ENCODE measurements at regions not wholly inside any gene's neighbourhood (a gene's known extent, or its start where the extent isn't known, plus 50 kb on each side); places are given as distances from the start of the nearest gene placed in this dataset.
A peak's percentile ranks its signal among the peaks of the same experiment; 100 is the strongest.

DNA sequence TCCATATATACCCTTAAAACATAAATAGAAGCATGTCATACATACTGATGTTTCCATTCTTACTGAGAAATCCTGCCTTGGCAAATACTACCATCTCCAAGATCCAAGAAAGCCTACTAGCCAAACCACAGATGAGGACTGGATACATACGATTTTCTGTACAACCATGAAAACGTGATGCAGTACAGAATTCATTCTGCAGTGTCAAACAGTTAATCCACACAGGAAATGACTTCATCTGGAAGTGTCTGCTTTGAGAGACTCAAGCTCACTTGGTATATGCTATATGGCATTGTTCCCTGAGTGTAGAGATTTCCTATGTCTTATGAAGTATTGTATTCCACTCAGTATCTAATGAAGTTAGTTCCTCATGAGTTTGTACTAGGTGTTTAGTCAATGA is 94.3 kb downstream of the CT47B1 start:
- DNase-seq (no peak), ATAC-seq (no peak)
- intact Hi-C loops (cut with DNase I), result no loop called here
- Histone ChIP-seq H3K9me3 (no peaks in the 10 kb centered on the region), H3K27ac (no peak overlapping the region), H3K4me1 (no peaks in the 10 kb centered on the region), H3K4me3 (no peak overlapping the region), H3K27me3 (no peaks in the 10 kb centered on the region), H3K36me3 (no peaks in the 10 kb centered on the region)
- TF ChIP-seq, protein P1, sequence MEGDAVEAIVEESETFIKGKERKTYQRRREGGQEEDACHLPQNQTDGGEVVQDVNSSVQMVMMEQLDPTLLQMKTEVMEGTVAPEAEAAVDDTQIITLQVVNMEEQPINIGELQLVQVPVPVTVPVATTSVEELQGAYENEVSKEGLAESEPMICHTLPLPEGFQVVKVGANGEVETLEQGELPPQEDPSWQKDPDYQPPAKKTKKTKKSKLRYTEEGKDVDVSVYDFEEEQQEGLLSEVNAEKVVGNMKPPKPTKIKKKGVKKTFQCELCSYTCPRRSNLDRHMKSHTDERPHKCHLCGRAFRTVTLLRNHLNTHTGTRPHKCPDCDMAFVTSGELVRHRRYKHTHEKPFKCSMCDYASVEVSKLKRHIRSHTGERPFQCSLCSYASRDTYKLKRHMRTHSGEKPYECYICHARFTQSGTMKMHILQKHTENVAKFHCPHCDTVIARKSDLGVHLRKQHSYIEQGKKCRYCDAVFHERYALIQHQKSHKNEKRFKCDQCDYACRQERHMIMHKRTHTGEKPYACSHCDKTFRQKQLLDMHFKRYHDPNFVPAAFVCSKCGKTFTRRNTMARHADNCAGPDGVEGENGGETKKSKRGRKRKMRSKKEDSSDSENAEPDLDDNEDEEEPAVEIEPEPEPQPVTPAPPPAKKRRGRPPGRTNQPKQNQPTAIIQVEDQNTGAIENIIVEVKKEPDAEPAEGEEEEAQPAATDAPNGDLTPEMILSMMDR (IDR thresholded peaks at IDR 0.05), result no peak

DNA sequence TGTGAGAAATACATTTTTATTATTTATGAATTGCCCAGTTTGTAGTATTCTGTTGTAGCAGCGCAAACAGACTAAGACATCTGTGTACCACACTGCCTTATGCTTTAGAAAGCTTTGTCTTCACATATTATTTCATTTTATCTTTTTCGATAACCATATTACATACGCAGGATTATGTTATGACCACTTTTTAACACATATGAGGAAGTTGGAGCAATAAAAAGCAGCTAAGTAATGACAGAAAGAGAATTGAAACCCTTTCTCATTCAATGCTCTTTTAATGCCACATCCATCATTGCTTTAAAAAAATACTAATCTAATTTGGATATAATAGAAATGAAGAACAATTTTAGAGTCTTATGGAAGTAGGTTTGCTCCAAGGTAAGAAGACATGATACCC is 99.7 kb downstream of the CT47B1 start:
- Histone ChIP-seq H3K36me3 (no peaks in the 10 kb centered on the region), H3K27ac (no peak overlapping the region), H3K9me3 (no peaks in the 10 kb centered on the region), H3K4me3 (no peak overlapping the region), H3K4me1 (no peaks in the 10 kb centered on the region), H3K27me3 (no peaks in the 10 kb centered on the region)
- ATAC-seq, result no peak
- intact Hi-C loops (cut with DNase I), result no loop called here
- no peak for DNase-seq
- TF ChIP-seq, protein P1 (IDR thresholded peaks at IDR 0.05), result no peak

DNA sequence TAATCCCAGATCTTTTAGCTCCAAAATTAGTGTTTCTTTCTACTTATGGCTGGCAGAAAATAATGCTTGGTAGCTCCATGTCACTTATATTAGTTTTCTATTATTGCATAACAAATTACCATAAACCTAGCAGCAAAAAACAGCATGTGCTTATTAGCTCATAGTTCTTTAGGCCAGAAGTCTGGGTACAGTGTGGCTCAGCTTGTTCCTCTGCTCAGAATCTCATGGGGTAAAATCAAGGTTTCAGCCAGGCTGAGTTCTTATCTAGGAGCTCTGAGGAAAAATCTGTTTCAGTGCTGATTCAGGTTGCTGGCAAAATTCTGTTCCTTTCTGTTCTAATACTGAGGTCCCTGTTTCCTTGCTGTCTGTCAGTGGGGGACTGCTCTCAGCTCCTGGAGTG is 101.1 kb downstream of the CT47B1 start:
- ATAC-seq (no peak), DNase-seq (no peak)
- TF ChIP-seq, protein P1 (IDR thresholded peaks at IDR 0.05), result no peak
- Histone ChIP-seq H3K9me3 (no peaks in the 10 kb centered on the region), H3K36me3 (no peaks in the 10 kb centered on the region), H3K27me3 (no peaks in the 10 kb centered on the region), H3K27ac (no peak overlapping the region), H3K4me1 (no peaks in the 10 kb centered on the region), H3K4me3 (no peak overlapping the region)
- intact Hi-C loops (cut with DNase I), result no loop called here

DNA sequence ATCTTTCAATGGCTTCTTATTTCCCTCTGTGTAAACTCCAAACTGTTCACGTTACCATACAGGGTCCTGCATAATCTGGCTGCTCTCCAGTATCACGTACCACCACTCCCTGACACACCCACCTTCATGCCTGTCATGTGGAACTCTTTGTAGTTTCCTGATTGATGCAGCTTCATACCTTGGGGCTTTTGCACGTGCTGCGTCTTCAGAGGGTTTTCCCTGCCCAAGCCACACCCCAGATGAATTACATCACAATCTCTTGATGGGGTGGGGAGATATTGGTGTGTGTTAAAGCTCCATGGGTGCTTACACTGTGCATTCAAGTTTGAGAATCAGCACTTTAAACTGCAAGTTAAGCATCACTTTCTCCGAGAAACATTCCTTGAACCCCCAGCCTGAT is 101.9 kb downstream of the CT47B1 start:
- Histone ChIP-seq H3K4me3 (no peak overlapping the region), H3K27ac (no peak overlapping the region), H3K27me3 (no peaks in the 10 kb centered on the region), H3K4me1 (no peaks in the 10 kb centered on the region), H3K36me3 (no peaks in the 10 kb centered on the region), H3K9me3 (no peaks in the 10 kb centered on the region)
- TF ChIP-seq, protein P1 (IDR thresholded peaks at IDR 0.05), result no peak
- no peak for DNase-seq
- intact Hi-C loops (cut with DNase I), result no loop called here
- ATAC-seq, result no peak

DNA sequence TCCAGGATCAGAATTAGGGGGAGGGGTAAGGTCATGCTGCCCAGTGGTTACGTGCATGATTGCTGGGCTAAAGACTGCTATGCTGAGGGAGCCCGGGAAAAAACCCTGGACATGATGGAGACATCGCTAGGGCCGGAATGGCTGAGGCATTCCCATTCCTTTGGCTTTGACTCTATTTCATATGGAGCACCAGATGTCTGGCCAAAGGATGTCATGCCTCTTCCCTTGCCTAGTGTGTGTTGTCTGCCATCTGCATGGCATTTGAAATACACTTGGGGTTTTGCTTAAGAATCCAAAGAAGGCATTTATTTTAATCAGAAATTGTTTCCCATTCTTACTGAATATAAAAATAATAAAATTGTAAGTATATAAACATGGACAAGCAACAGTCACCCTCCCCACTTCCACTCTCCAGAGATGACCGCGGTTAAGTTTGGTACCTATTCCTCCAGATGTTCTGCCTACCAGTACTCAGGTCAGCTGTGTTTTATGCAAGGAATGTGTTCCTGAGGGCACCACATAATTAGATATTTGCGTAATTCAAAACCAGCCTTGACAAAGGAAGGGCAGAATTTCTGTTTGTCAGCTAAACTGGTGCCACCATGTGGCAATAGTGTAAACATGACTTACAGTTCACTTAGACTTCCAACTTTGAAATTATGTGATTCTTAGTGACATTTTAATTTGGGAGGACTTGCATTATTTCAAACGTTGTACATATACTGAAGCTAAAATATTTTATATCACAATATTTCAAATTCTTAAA is 105.9 kb downstream of the CT47B1 start:
- ATAC-seq, result peak; percentile 59
- intact Hi-C loops (cut with DNase I), result no loop called here
- TF ChIP-seq, protein P1 (IDR thresholded peaks at IDR 0.05), result peak in 1 of 2 donors; percentile 14

More for the DNA sequence above, 105.9 kb downstream of the CT47B1 start:
- Histone ChIP-seq H3K36me3 (no peaks in the 10 kb centered on the region), H3K4me1 (no peaks in the 10 kb centered on the region), H3K9me3 (no peaks in the 10 kb centered on the region), H3K27me3 (no peaks in the 10 kb centered on the region), H3K27ac (no peak overlapping the region), H3K4me3 (no peak overlapping the region)
- peak in 1 of 4 donors; percentile 36 for DNase-seq

All from left lung (tissue), 4 donors.